ENCODE measurements at regions not wholly inside any gene's neighbourhood (a gene's known extent, or its start where the extent isn't known, plus 50 kb on each side); places are given as distances from the start of the nearest gene placed in this dataset.
"Not testable (repeated sequence)": the region's sequence is repeated elsewhere in the genome, so short reads cannot be mapped to it uniquely, and the experiment has no call there.

GRCh38 chr4:146053891-146054290 is 115.3 kb upstream of the ZNF827 start:
- Histone ChIP-seq H3K4me2 (no peak overlapping the region), H3K27ac (no peak overlapping the region), H3K4me1 (no peaks in the 10 kb centered on the region), H3K4me3 (no peak overlapping the region), H3K9me3 (no peaks in the 10 kb centered on the region)
- ChIA-PET CTCF (no interaction called here), POLR2A (no interaction called here)
- 58% methylated on average over 1 of the region's 1 CpG for WGBS (ENCODE audit: missing lambda C conversion rate)
- no peak for ATAC-seq
- no peak for FAIRE-seq
- TF ChIP-seq JUN (IDR thresholded peaks at IDR 0.05) (no peak), MYC (IDR thresholded peaks at IDR 0.05; ENCODE audit: borderline replicate concordance, low read length) (no peak), FOXS1 (CRISPR knock-in tag; IDR thresholded peaks at IDR 0.05) (no peak)
- no peak for DNase-seq (ENCODE audit: low read depth in 1 of 2, low spot score in 1 of 2)

- DNase-seq (ENCODE audit: low read depth in 1 of 2, low spot score in 1 of 2) (no peak), FAIRE-seq (no peak), ATAC-seq (no peak)
- TF ChIP-seq SREBF2 (IDR thresholded peaks at IDR 0.05): no peak
- no peak for TF ChIP-seq HMGXB4 (CRISPR knock-in tag; IDR thresholded peaks at IDR 0.05; ENCODE audit: borderline replicate concordance)
- TF ChIP-seq CHD2 (IDR thresholded peaks at IDR 0.05; ENCODE audit: low read length, partially characterized antibody): no peak
- no peak for TF ChIP-seq FOSB (CRISPR knock-in tag; IDR thresholded peaks at IDR 0.05)
- CTCF ChIA-PET: no interaction called here
- 39% methylated on average over 3 of the region's 3 CpGs for WGBS (ENCODE audit: missing lambda C conversion rate)
- Histone ChIP-seq H3K27ac (no peak overlapping the region), H3K4me3 (no peak overlapping the region), H3K4me2 (no peak overlapping the region; the same call in 2 of the 3 replicates), H3K9me3 (no peaks in the 10 kb centered on the region), H3K4me1 (no peaks in the 10 kb centered on the region)
- POLR2A ChIA-PET: no interaction called here
Observed at GRCh38 chr4:146051728-146052391, 113.2 kb upstream of the ZNF827 start.

- POLR2A ChIA-PET: no interaction called here
- Histone ChIP-seq H3K9me3 (no peaks in the 10 kb centered on the region), H3K27ac (no peak overlapping the region), H3K4me2 (no peak overlapping the region; the same call in 2 of the 3 replicates), H3K4me3 (no peak overlapping the region), H3K4me1 (no peaks in the 10 kb centered on the region)
- CTCF ChIA-PET: no interaction called here
- FAIRE-seq (no peak), ATAC-seq (no peak), DNase-seq (ENCODE audit: low read depth in 1 of 2, low spot score in 1 of 2) (no peak)
- no peak for TF ChIP-seq PHF8 (IDR thresholded peaks at IDR 0.05; ENCODE audit: borderline replicate concordance, low read depth)
- TF ChIP-seq REST (IDR thresholded peaks at IDR 0.05): no peak
Observed at GRCh38 chr4:146051223-146051622, 112.6 kb upstream of the ZNF827 start.

GRCh38 chr4:146049802-146050201 is 111.2 kb upstream of the ZNF827 start:
- FAIRE-seq: no peak
- POLR2A ChIA-PET: no interaction called here

GRCh38 chr4:146047768-146048167 is 109.1 kb upstream of the ZNF827 start:
- H3K4me3 ChIP-seq; FAIRE-seq; CTCF ChIA-PET; H3K4me2 ChIP-seq; POLR2A ChIA-PET; H3K9me3 ChIP-seq; H3K27ac ChIP-seq; H3K4me1 ChIP-seq; ATAC-seq; DNase-seq (ENCODE audit: low read depth in 1 of 2, low spot score in 1 of 2): not testable (repeated sequence)
- 14% methylated on average over 4 of the region's 8 CpGs for WGBS (ENCODE audit: missing lambda C conversion rate)

More at GRCh38 chr4:146049802-146050201, 111.2 kb upstream of the ZNF827 start:
- no peak for DNase-seq (ENCODE audit: low read depth in 1 of 2, low spot score in 1 of 2)
- CTCF ChIA-PET: no interaction called here
- H3K4me1 ChIP-seq: no peaks in the 10 kb centered on the region
- TF ChIP-seq KDM5A (IDR thresholded peaks at IDR 0.05) (no peak), CEBPB (IDR thresholded peaks at IDR 0.05) (no peak), RAD21 (conservative IDR thresholded peaks at IDR 0.05 in 1 of 2, IDR thresholded peaks at IDR 0.05 in 1 of 2) (no peak)
- H3K27ac ChIP-seq: no peak overlapping the region
- no peak overlapping the region for H3K4me2 ChIP-seq
- H3K4me3 ChIP-seq: no peak overlapping the region
- 49% methylated on average over 4 of the region's 4 CpGs for WGBS (ENCODE audit: missing lambda C conversion rate)
- ATAC-seq: no peak
- no peaks in the 10 kb centered on the region for H3K9me3 ChIP-seq

Data from A549 (cell line).